WERI-Rb-1 (cell line): ENCODE measurements at regions not wholly inside any gene's neighbourhood (a gene's known extent, or its start where the extent isn't known, plus 50 kb on each side); places are given as distances from the start of the nearest gene placed in this dataset.

Experiments used
- DNase-seq: peaks from one replicate; pipeline ENCODE4 v3.0.0-alpha.2; 2020
- H3K27ac ChIP-seq: fragments of 250-450 bp; sonication (Bioruptor Pico); 2 replicates; pipeline ENCODE4 v1.5.1; 2020; ENCODE audit warnings: mild to moderate bottlenecking, moderate library complexity
- H3K27me3 ChIP-seq: fragments of 250-450 bp; sonication (Bioruptor Pico); 2 replicates; pipeline ENCODE4 v1.5.1; 2021; ENCODE audit warnings: mild to moderate bottlenecking, low read depth, moderate library complexity; ENCODE audit not compliant: insufficient read depth, severe bottlenecking
- H3K36me3 ChIP-seq: fragments of 250-450 bp; sonication (Bioruptor Pico); 2 replicates; pipeline ENCODE4 v1.5.1; 2020; ENCODE audit warnings: mild to moderate bottlenecking, moderate library complexity
- H3K4me3 ChIP-seq: 2 replicates; pipeline ENCODE4 v1.5.1; 2011; ENCODE audit warnings: low read depth, mild to moderate bottlenecking, control low read depth, low read length
- H3K9me3 ChIP-seq: fragments of 250-450 bp; sonication (Bioruptor Pico); 2 replicates; pipeline ENCODE4 v1.5.1; 2021; ENCODE audit warnings: mild to moderate bottlenecking, moderate library complexity; ENCODE audit not compliant: severe bottlenecking
- TF ChIP-seq, protein P1 (sequence below): IDR thresholded peaks from 2 replicates; pipeline ENCODE4 v1.5.1; 2011; ENCODE audit warnings: low read depth, mild to moderate bottlenecking, control low read depth, inconsistent platforms, low read length

- DNase-seq: no peak
- H3K27me3 ChIP-seq: peaks cover 41% of the 10 kb centered on the region
- H3K9me3 ChIP-seq: no peaks in the 10 kb centered on the region
- no peak overlapping the region for H3K4me3 ChIP-seq
- TF ChIP-seq, protein P1, sequence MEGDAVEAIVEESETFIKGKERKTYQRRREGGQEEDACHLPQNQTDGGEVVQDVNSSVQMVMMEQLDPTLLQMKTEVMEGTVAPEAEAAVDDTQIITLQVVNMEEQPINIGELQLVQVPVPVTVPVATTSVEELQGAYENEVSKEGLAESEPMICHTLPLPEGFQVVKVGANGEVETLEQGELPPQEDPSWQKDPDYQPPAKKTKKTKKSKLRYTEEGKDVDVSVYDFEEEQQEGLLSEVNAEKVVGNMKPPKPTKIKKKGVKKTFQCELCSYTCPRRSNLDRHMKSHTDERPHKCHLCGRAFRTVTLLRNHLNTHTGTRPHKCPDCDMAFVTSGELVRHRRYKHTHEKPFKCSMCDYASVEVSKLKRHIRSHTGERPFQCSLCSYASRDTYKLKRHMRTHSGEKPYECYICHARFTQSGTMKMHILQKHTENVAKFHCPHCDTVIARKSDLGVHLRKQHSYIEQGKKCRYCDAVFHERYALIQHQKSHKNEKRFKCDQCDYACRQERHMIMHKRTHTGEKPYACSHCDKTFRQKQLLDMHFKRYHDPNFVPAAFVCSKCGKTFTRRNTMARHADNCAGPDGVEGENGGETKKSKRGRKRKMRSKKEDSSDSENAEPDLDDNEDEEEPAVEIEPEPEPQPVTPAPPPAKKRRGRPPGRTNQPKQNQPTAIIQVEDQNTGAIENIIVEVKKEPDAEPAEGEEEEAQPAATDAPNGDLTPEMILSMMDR: no peak
- no peaks in the 10 kb centered on the region for H3K36me3 ChIP-seq
- no peak overlapping the region for H3K27ac ChIP-seq
Measured at GRCh38 chr4:55012363-55013230, 112.8 kb downstream of the KDR start.

- Histone ChIP-seq H3K27ac (no peak overlapping the region), H3K9me3 (no peaks in the 10 kb centered on the region), H3K27me3 (peaks cover 33% of the 10 kb centered on the region), H3K36me3 (no peaks in the 10 kb centered on the region), H3K4me3 (no peak overlapping the region)
- DNase-seq: no peak
- TF ChIP-seq, protein P1: no peak
Measured at GRCh38 chr4:55011761-55012160, 113.6 kb downstream of the KDR start.

GRCh38 chr4:55010550-55010949 lies 114.8 kb downstream of the KDR start:
- H3K27me3 ChIP-seq: peaks cover 31% of the 10 kb centered on the region
- no peaks in the 10 kb centered on the region for H3K36me3 ChIP-seq
- H3K9me3 ChIP-seq: no peaks in the 10 kb centered on the region
- no peak overlapping the region for H3K27ac ChIP-seq
- TF ChIP-seq, protein P1: no peak
- no peak for DNase-seq
- no peak overlapping the region for H3K4me3 ChIP-seq

DNA sequence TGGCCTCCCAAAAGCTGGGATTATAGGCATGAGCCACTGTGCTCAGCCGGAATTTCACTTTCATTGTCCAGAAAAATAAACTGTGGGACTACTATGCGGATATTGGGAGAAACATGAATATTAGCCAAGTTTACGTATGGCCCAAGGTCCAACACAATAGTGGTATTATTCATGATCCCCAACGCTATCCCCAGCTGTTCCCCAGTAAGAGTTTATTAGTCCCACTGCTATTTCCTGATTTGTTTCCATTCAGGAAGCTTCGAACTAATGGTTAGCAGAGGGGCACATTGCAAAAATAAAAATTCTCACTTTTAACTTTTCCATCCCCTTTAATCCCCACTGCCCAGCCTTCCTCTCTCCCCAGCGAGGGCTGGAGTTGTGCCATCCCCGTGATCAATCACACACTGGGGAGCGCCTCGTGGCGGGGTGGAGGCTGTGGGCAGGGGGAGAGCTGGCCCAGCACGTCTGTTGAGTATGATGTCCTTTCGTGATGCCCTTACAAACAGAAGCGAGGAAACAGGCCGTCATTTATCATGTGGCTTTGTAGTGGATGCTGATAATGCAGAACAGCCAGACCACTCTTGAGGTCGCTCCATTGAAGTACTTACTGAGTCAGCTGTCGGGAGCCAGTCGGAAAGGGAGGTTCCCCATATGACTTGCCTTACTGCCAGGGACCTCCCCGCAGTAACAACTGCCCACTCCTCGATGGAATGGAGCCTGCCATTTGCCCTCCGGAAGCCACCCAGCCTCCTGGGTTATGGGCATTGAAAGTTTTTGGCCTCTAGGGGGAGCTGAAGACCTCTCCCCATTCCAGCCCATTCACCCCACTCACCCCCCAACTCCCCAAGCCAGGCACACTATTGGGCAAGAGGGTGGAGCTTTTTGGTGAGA lies 117.0 kb downstream of the KDR start:
- Histone ChIP-seq H3K36me3 (no peaks in the 10 kb centered on the region), H3K27ac (no peak overlapping the region), H3K4me3 (no peak overlapping the region), H3K9me3 (no peaks in the 10 kb centered on the region), H3K27me3 (peaks cover 35% of the 10 kb centered on the region)
- TF ChIP-seq, protein P1: peak; percentile 63
- DNase-seq: peak; percentile 16

DNA sequence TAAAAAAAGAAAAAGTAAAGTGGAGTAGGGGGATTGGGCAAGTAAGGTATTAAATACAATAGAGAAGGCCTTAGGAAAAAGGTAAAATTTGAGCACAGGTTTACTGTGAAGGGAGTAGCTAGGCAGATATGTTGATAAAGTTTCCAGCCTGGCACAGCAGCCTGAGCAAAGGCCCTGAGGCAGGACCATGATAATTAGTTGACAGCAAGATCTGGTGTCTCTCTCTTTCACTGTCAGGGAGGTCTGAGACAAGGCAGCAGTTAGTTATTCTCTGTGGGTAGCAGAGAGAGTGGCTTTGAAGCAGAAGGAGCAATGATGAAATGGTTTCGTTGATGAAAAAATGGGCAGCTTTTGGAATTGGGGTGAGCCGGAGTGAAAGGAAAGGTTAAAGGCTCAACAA lies 119.5 kb downstream of the KDR start:
- Histone ChIP-seq H3K27ac (no peak overlapping the region), H3K4me3 (no peak overlapping the region), H3K36me3 (no peaks in the 10 kb centered on the region), H3K9me3 (no peaks in the 10 kb centered on the region), H3K27me3 (peaks cover 35% of the 10 kb centered on the region)
- DNase-seq: no peak
- TF ChIP-seq, protein P1: no peak
